ENCODE measurements at regions not wholly inside any gene's neighbourhood (a gene's known extent, or its start where the extent isn't known, plus 50 kb on each side); places are given as distances from the start of the nearest gene placed in this dataset.
A peak's percentile ranks its signal among the peaks of the same experiment; 100 is the strongest.
"Not testable (repeated sequence)": the region's sequence is repeated elsewhere in the genome, so short reads cannot be mapped to it uniquely, and the experiment has no call there.

DNA sequence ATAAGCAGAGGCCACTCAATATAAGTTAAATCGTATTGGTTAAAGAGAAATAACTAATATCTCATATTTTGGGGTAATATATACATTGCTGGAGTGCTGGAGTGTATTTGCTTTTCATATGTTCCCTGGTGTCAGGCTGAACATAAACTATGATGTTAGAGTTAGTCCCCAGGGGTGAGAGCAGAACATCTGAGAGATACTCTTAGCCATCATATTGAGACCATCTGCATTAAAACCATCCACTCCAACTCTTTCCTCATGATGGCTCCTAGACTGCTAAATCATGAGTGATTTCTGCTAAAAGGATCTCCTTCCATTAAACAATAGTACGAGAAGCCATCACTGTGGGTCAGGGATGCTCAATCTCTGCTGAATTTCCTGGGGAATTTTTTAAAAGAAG lies 436.2 kb downstream of the DTWD2 start:
- no peak for DNase-seq

GRCh38 chr5:118551716-118552115 lies 436.6 kb downstream of the DTWD2 start:
- DNase-seq = peak; percentile 31

DNA sequence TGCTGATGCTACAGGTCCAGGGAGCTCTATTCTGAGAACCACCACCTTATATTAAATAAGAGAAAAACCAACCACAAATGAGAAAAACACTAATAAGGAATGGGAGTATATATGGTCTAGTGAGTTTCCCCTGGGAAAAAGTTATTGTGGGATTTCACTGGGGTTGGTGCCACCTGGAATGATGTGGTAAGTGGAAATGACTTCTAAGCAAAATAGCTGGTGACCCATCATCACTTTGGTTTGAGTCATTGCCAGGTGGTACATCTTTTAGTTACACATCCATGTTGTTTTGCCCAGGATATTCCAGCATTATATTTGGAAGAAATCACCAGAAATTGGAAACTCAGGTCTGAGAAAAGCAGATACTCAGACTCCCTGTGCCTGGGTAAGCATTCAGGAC lies 437.3 kb downstream of the DTWD2 start:
- DNase-seq = no peak

GRCh38 chr5:118548761-118549720 lies 439.3 kb downstream of the DTWD2 start:
- no peak for DNase-seq

DNA sequence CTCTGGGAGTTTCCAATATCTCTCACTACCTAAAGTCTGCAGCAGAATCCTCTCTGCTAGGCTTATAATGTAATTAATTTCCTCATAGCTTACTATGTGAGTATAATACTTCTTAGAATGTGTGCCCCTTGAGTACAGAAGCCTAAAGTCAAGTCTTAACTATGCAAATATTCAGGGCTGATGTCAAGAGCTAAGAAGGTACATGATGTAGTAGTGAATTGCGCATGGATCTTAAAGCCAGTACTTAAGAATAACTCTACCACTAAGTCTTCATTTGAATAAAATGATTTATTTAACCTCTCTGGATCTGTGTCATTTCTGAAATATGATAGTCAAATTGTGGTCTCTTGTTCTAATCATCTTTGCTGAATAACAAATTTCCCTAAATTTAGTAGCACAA lies 442.9 kb downstream of the DTWD2 start:
- DNase-seq = no peak

- no peak for DNase-seq
Measured at GRCh38 chr5:118544887-118545449, 443.4 kb downstream of the DTWD2 start.

- no peak for DNase-seq
Measured at GRCh38 chr5:118533923-118534322, 454.4 kb downstream of the DTWD2 start.

GRCh38 chr5:118533156-118533555 lies 455.2 kb downstream of the DTWD2 start:
- no peak for DNase-seq

DNA sequence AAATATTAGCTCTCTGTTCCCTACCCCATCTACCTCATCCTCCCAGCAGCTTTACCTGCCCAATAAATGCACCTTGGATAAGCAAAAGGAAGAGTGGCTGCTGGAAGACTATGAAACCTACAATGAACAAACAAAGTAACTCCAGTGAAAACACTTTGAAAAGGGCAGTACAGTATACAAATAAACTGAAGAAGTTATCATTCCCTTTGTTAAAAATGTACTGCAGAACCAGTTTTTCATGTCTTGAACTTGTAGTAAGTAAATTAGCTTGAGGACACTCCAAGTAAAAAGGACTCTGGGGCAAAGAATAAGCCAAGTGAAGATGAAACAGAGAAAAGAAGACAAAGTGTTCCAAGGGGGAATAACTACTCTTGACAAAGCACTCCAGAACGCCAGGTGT lies 457.1 kb downstream of the DTWD2 start:
- no peak for DNase-seq

- DNase-seq = no peak
Measured at GRCh38 chr5:118529361-118530144, 458.8 kb downstream of the DTWD2 start.

DNA sequence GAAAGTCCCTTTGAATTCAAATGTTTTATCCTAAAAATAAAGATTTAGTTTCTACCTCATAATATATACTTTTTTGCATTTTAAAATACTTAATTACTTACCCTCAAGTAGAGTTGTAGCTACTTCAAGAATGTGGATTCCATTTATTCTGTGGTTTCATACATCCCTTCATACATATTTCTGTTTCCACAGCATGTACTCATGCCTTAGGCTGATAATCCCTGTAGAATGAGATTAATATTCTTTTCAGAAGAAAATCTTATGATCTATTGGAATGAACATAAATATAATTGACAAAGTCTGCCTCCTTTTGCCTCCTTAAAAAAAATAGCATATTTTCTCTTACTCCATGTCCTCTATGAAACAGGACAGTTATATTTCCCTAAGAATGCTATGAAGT lies 465.7 kb downstream of the DTWD2 start:
- no peak for DNase-seq

- peak; percentile 20 for DNase-seq
Measured at GRCh38 chr5:118520771-118521415, 467.5 kb downstream of the DTWD2 start.

GRCh38 chr5:118519466-118519865 lies 468.9 kb downstream of the DTWD2 start:
- no peak for DNase-seq

GRCh38 chr5:118518720-118519119 lies 469.6 kb downstream of the DTWD2 start:
- DNase-seq = no peak

GRCh38 chr5:118511846-118512245 lies 476.5 kb downstream of the DTWD2 start:
- no peak for DNase-seq

DNA sequence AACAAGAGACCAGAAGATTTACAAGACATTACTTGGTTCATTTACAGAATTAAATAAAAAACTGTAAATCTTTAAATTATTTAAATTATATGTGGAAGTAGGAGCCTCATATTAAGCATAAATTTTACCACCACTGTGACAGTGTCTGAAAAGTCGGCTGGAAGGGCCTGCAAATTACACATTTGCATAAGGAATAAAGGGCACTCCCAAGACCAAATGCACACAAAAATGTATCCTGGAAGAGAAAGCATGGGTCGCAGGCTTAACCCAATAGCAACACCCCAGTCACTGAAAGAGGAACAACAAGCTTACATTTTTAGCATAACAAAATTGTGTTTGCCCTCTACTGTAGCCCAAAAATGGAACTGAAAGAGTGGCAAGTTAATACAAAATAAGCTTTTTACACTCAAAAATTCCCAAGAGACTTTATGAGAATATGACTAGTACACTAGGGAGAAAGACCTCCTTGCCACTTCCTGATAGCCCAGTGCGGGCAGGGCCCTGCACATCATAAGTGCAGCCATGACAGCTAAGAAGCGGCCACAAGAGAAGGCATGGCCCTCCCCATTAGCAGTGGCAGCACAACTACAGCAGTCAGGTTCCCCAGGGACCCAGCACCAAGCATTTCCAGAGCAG lies 482.0 kb downstream of the DTWD2 start:
- no peak for DNase-seq

DNA sequence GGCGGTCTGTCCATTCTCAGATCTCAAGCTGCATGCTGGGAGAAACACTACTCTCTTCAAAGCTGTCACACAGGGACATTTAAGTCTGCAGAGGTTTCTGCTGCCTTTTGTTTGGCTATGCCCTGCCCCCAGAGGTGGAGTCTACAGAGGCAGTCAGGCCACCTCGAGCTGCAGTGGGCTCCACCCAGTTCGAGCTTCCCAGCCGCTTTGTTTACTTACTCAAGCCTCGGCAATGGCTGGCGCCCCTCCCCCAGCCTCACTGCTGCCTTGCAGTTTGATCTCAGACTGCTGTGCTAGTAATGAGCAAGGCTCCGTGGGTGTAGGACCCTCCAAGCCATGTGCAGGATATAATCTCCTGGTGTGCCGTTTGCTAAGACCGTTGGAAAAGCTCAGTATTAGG lies 486.1 kb downstream of the DTWD2 start:
- DNase-seq = not testable (repeated sequence)

DNA sequence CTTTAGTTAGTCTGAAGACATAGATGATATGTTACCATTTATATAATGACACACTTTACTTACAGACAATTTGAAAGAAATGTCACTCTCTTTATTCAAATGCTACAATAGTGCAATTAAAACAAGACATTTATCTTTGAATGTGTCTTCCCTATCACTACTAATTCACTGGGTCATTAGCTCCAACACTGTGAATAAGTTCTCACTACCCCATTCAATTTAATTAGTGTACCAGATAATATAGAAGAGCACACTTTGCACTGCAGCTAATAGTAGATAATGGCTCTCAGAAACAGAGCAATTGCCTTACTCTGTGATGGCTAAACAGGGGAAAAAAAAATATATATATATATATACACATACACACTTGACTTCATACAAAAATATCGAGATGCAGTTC lies 497.0 kb downstream of the DTWD2 start:
- DNase-seq = no peak

DNA sequence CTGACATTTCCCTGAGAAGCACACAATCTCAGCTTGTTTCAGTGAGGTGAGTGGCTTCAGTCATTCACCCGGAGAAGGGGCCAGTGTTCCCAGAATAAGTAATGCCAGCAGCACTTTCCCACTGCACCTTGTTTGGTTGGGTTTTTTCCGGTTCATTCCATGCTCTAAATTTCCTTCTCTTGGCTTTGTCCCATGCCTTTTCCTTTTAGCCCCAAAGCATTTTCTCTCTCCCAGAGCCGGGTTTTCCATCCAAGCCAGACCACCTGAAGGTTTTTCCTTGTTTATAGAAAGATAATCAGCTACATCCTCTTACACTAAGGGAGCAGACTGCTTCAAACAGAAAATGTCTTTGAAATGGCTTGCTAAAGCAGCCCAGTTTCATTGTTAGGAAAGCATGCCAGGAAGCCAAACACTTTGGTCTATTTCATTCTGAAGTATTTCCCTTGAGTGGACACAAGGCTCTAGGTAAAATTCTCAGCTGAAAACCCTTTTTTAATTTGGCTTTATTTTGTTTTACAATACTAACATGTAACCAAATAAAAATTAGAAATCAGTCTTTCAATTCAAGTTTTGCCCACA lies 501.6 kb downstream of the DTWD2 start:
- peak; percentile 32 for DNase-seq

DNA sequence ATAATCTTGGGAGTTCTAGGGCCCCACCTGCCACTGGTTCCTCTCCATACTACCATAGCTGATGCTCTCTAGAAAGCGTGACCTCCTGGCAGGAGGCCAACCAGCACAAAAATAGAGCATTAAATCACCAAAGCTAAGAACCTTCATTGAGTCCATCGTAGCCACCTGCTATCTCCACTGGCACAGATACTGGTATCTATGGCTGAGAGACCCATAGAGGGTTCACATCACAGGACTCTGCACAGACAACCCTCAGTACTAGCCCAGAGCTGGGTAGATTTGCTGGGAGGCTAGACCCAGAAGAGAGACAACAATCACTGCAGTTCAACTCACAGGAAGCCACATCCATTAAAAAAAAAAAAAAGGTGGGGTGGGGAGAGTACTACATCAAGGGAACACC lies 509.1 kb downstream of the DTWD2 start:
- DNase-seq = no peak

- no peak for DNase-seq
Measured at GRCh38 chr5:118478852-118479251, 509.5 kb downstream of the DTWD2 start.

- no peak for DNase-seq
Measured at GRCh38 chr5:118468085-118468484, 520.3 kb downstream of the DTWD2 start.

Data from tongue (tissue), 1 donor.